Activated CD8-positive, alpha-beta memory T cell treated with anti-CD3 and anti-CD28 coated beads, Interleukin-2, amount 10 ng/mL, durations not matched to agents 7 days and 5 days (primary cell): ENCODE measurements at regions not wholly inside any gene's neighbourhood (a gene's known extent, or its start where the extent isn't known, plus 50 kb on each side); places are given as distances from the start of the nearest gene placed in this dataset.
"Not testable (repeated sequence)": the region's sequence is repeated elsewhere in the genome, so short reads cannot be mapped to it uniquely, and the experiment has no call there.

ENCODE experiments used
- ATAC-seq: fragments of 150-1000 bp; cut with Tn5 transposase; one replicate; pipeline ENCODE4 v1.10.0; 2021; ENCODE audit warnings: moderate library complexity
- CTCF ChIA-PET: fragments of 350-600 bp; sonication (Branson Sonifier 250); formaldehyde crosslinking; loops from one replicate; lab custom pipeline; 2021; ENCODE audit warnings: antibody characterized with exemption; lab: Charles Lee
- DNase-seq: peaks from one replicate; pipeline ENCODE4 v3.0.0-alpha.2; 2020
- H3K27ac Mint-ChIP-seq: one replicate; pipeline ENCODE4 v1.8.0; 2021; ENCODE audit warnings: mild to moderate bottlenecking, mixed read lengths
- H3K27me3 Mint-ChIP-seq: one replicate; pipeline ENCODE4 v1.8.0; 2021; ENCODE audit warnings: mixed read lengths
- H3K36me3 Mint-ChIP-seq: one replicate; pipeline ENCODE4 v1.8.0; 2021; ENCODE audit warnings: mild to moderate bottlenecking, mixed read lengths
- H3K4me1 Mint-ChIP-seq: one replicate; pipeline ENCODE4 v1.8.0; 2021; ENCODE audit warnings: mixed read lengths
- H3K4me3 Mint-ChIP-seq: one replicate; pipeline ENCODE4 v1.8.0; 2021; ENCODE audit warnings: mild to moderate bottlenecking, moderate library complexity, mixed read lengths
- H3K9me3 Mint-ChIP-seq: one replicate; pipeline ENCODE4 v1.8.0; 2022; ENCODE audit warnings: low read depth, mixed read lengths

GRCh38 chr12:69179786-69180185, 59.6 kb upstream of the CPSF6 start:
- H3K36me3 Mint-ChIP-seq: no peaks in the 10 kb centered on the region
- CTCF ChIA-PET: interaction anchor here (1.2 kb wide), 1 partner anchor 25 kb away, joined by 3 read pairs; no protein-coding TSS in a partner anchor
- H3K9me3 Mint-ChIP-seq: no peaks in the 10 kb centered on the region
- ATAC-seq (no peak), DNase-seq (no peak)
- no peak overlapping the region for H3K27ac Mint-ChIP-seq
- H3K4me3 Mint-ChIP-seq: no peak overlapping the region
- H3K4me1 Mint-ChIP-seq: no peaks in the 10 kb centered on the region
- H3K27me3 Mint-ChIP-seq: peaks cover 6% of the 10 kb centered on the region

GRCh38 chr12:69187572-69187971, 51.8 kb upstream of the CPSF6 start:
- H3K9me3 Mint-ChIP-seq: peaks cover 14% of the 10 kb centered on the region
- H3K27ac Mint-ChIP-seq, CTCF ChIA-PET, H3K27me3 Mint-ChIP-seq, H3K4me1 Mint-ChIP-seq, DNase-seq, H3K4me3 Mint-ChIP-seq, ATAC-seq, H3K36me3 Mint-ChIP-seq: not testable (repeated sequence)

DNA sequence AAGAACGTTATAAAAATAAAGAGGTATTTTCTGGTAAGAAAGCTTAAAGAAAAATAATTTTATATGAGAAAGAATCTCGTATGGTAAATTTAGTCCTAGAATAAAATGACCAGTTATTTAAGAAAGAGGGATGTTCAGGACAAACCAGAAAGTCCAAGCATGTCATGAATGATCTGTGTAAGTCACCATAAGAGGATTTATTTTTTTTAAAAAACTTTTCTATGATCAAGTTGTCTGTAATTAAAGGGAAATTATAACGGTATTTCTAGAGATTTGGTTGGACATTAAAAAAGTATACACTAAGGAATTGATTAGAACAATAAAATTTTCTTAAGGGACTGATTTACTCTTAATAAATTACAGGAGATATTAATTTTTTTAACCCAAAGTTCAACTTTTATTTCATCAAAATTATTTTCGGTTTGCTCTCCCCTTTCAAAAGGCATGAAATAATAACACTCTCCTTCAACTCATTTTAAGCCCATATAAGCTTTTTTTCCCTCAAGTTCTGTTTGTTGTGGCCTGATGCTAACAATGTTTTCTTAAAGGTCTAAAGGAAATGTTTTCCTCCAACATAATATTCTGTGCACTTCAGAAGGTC, 49.9 kb upstream of the CPSF6 start:
- no peaks in the 10 kb centered on the region for H3K4me1 Mint-ChIP-seq
- DNase-seq: no peak
- no peak overlapping the region for H3K27ac Mint-ChIP-seq
- no peak overlapping the region for H3K4me3 Mint-ChIP-seq
- no peak for ATAC-seq
- peaks cover 2% of the 10 kb centered on the region for H3K36me3 Mint-ChIP-seq
- H3K9me3 Mint-ChIP-seq: peaks cover 14% of the 10 kb centered on the region
- no peaks in the 10 kb centered on the region for H3K27me3 Mint-ChIP-seq
- CTCF ChIA-PET: no interaction called here
